Sigmoid colon (tissue), 4 donors: ENCODE measurements at regions not wholly inside any gene's neighbourhood (a gene's known extent, or its start where the extent isn't known, plus 50 kb on each side); places are given as distances from the start of the nearest gene placed in this dataset.

ENCODE experiments used
- CTCF ChIP-seq, 4 experiments: fragments of 450-650 bp in 3 of 4; fragments of 200-600 bp in 1 of 4; IDR thresholded peaks; one replicate each; pipeline ENCODE4 v1.5.1; 2016 to 2019; ENCODE audit warnings: antibody characterized with exemption in 4 of 4, mild to moderate bottlenecking in 3 of 4, moderate library complexity in 2 of 4
- EP300 ChIP-seq, 4 donors: sonication (generic); formaldehyde crosslinking; IDR thresholded peaks; one replicate each; pipeline ENCODE4 v1.6.1; 2017; ENCODE audit warnings: antibody characterized with exemption in 4 of 4
- POLR2A ChIP-seq, 2 donors: fragments of 450-650 bp; IDR thresholded peaks; one replicate each; pipeline ENCODE4 v1.6.1; 2016; ENCODE audit warnings: antibody characterized with exemption in 2 of 2, mild to moderate bottlenecking in 2 of 2, moderate library complexity in 2 of 2
- POLR2AphosphoS5 ChIP-seq, 4 donors: sonication (generic); formaldehyde crosslinking; IDR thresholded peaks; one replicate each; pipeline ENCODE4 v1.6.1; 2017; ENCODE audit warnings: antibody characterized with exemption in 4 of 4

GRCh38 chr9:17863924-17864323 is 285.1 kb downstream of the SH3GL2 start:
- TF ChIP-seq POLR2AphosphoS5 (IDR thresholded peaks at IDR 0.05) (no peak), POLR2A (IDR thresholded peaks at IDR 0.05) (no peak), CTCF (IDR thresholded peaks at IDR 0.05) (no peak), EP300 (IDR thresholded peaks at IDR 0.05) (no peak)
